ENCODE measurements at regions not wholly inside any gene's neighbourhood (a gene's known extent, or its start where the extent isn't known, plus 50 kb on each side); places are given as distances from the start of the nearest gene placed in this dataset.

GRCh38 chrX:17990532-17990931 lies 129.4 kb upstream of the RAI2 start:
- Histone ChIP-seq H3K4me1 (ENCODE audit: control extremely low read depth in 1 of 4, control insufficient read depth in 4 of 4, insufficient read depth in 4 of 4, low read length in 3 of 4) (no peaks in the 10 kb centered on the region), H3K4me3 (ENCODE audit: control insufficient read depth in 1 of 7, extremely low read depth in 1 of 7, insufficient read depth in 4 of 7, low read depth in 2 of 7, low read length in 6 of 7) (no peak overlapping the region), H3K9me3 (ENCODE audit: control extremely low read depth in 1 of 5, control insufficient read depth in 4 of 5, insufficient read depth in 2 of 5, low read depth in 1 of 5, low read length in 4 of 5) (no peaks in the 10 kb centered on the region), H3K27me3 (replicated peaks in 2 of 5; ENCODE audit: control insufficient read depth in 4 of 5, insufficient read depth in 5 of 5, low read length in 4 of 5) (peaks cover 0 to 11% (median 0%) of the 10 kb centered on the region in 5 experiments), H3K27ac (ENCODE audit: insufficient read depth in 1 of 2, low read depth in 1 of 2, low read length in 2 of 2, poor library complexity in 1 of 2, severe bottlenecking in 2 of 2) (no peak overlapping the region), H3K36me3 (ENCODE audit: control insufficient read depth in 4 of 4, insufficient read depth in 4 of 4, low read length in 3 of 4) (no peaks in the 10 kb centered on the region)
- ChIA-PET CTCF (no interaction called here), POLR2A (no interaction called here)
- 100% methylated on average over 1 of the region's 1 CpG for WGBS (ENCODE audit: insufficient coverage)
- no peak for DNase-seq

DNA sequence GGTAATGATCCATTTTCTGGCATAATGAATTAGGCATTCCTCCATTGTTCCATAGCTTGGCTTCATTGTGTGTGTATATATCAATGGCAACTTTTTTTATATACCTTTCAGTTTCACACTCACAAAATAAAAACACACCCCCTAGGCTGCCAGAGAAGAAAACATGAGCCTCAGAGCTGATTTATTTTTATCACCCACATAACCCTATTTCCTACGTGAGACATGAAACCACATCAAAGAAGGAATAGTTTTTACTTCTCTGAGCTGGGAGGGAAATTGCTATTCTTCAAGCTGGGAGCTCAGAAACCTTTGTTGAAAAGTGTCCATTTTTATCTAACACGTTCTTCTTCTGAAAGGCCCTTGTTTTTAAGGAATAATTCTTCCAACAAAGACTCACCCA lies 126.7 kb upstream of the RAI2 start:
- 17% methylated on average over 1 of the region's 2 CpGs for WGBS (ENCODE audit: insufficient coverage)
- Histone ChIP-seq H3K4me1 (ENCODE audit: control extremely low read depth in 1 of 4, control insufficient read depth in 4 of 4, insufficient read depth in 4 of 4, low read length in 3 of 4) (no peaks in the 10 kb centered on the region), H3K27me3 (replicated peaks in 2 of 5; ENCODE audit: control insufficient read depth in 4 of 5, insufficient read depth in 5 of 5, low read length in 4 of 5) (no peaks in the 10 kb centered on the region), H3K36me3 (ENCODE audit: control insufficient read depth in 4 of 4, insufficient read depth in 4 of 4, low read length in 3 of 4) (no peaks in the 10 kb centered on the region), H3K27ac (ENCODE audit: insufficient read depth in 1 of 2, low read depth in 1 of 2, low read length in 2 of 2, poor library complexity in 1 of 2, severe bottlenecking in 2 of 2) (no peak overlapping the region), H3K4me3 (ENCODE audit: control insufficient read depth in 1 of 7, extremely low read depth in 1 of 7, insufficient read depth in 4 of 7, low read depth in 2 of 7, low read length in 6 of 7) (no peak overlapping the region), H3K9me3 (ENCODE audit: control extremely low read depth in 1 of 5, control insufficient read depth in 4 of 5, insufficient read depth in 2 of 5, low read depth in 1 of 5, low read length in 4 of 5) (peaks cover 0 to 4% (median 0%) of the 10 kb centered on the region in 5 experiments)
- peak in 1 of 3 donors; percentile 1 for DNase-seq
- ChIA-PET POLR2A (no interaction called here), CTCF (no interaction called here)

DNA sequence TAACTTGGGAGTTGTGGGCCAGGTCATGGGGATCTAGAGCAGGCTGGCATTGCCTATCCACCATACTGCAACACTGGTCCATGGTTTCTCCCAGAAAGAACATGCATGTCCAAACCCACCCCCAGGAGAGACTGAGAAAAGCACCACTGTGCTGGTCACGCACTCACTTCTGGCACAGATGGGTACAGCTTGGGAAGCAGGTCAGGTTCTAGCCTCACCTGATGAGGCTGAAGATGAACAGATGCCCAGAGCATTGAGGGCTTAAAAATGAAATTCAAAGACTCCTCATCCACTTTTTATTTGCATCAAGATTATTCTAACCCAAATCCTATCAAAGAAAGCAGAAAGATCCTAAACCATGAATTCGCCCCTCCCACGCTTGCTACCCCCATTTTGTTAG lies 125.9 kb upstream of the RAI2 start:
- H3K36me3 ChIP-seq (ENCODE audit: control insufficient read depth in 4 of 4, insufficient read depth in 4 of 4, low read length in 3 of 4), result no peaks in the 10 kb centered on the region
- no peaks in the 10 kb centered on the region for H3K27me3 ChIP-seq (replicated peaks in 2 of 5; ENCODE audit: control insufficient read depth in 4 of 5, insufficient read depth in 5 of 5, low read length in 4 of 5)
- peaks cover 0 to 4% (median 0%) of the 10 kb centered on the region in 5 experiments for H3K9me3 ChIP-seq (ENCODE audit: control extremely low read depth in 1 of 5, control insufficient read depth in 4 of 5, insufficient read depth in 2 of 5, low read depth in 1 of 5, low read length in 4 of 5)
- H3K4me1 ChIP-seq (ENCODE audit: control extremely low read depth in 1 of 4, control insufficient read depth in 4 of 4, insufficient read depth in 4 of 4, low read length in 3 of 4), result no peaks in the 10 kb centered on the region
- 70% methylated on average over 1 of the region's 3 CpGs for WGBS (ENCODE audit: insufficient coverage)
- ChIA-PET CTCF (no interaction called here), POLR2A (no interaction called here)
- H3K4me3 ChIP-seq (ENCODE audit: control insufficient read depth in 1 of 7, extremely low read depth in 1 of 7, insufficient read depth in 4 of 7, low read depth in 2 of 7, low read length in 6 of 7), result no peak overlapping the region
- H3K27ac ChIP-seq (ENCODE audit: insufficient read depth in 1 of 2, low read depth in 1 of 2, low read length in 2 of 2, poor library complexity in 1 of 2, severe bottlenecking in 2 of 2), result no peak overlapping the region
- no peak for DNase-seq

DNA sequence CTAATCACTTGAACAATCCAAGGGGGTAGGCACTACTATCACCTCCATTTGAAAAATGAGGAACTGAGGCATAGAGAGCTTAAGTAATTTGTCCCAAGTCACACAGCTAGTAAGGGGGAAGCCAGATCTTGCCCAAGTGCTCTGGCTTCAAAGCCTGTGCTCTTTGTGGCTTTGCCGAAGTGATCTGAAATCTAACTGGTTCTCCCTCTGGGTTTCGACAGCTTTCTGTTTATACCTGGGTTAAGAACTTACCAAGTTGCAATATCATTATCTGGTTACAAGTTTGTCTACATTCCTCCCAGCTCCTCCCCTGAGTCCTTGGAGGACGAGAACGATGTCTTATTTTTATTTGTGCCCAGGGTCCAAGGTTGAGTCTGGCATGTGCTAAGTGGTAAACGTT lies 125.3 kb upstream of the RAI2 start:
- no peak for DNase-seq
- Histone ChIP-seq H3K9me3 (ENCODE audit: control extremely low read depth in 1 of 5, control insufficient read depth in 4 of 5, insufficient read depth in 2 of 5, low read depth in 1 of 5, low read length in 4 of 5) (peaks cover 0 to 4% (median 0%) of the 10 kb centered on the region in 5 experiments), H3K27ac (ENCODE audit: insufficient read depth in 1 of 2, low read depth in 1 of 2, low read length in 2 of 2, poor library complexity in 1 of 2, severe bottlenecking in 2 of 2) (no peak overlapping the region), H3K4me1 (ENCODE audit: control extremely low read depth in 1 of 4, control insufficient read depth in 4 of 4, insufficient read depth in 4 of 4, low read length in 3 of 4) (no peaks in the 10 kb centered on the region), H3K27me3 (replicated peaks in 2 of 5; ENCODE audit: control insufficient read depth in 4 of 5, insufficient read depth in 5 of 5, low read length in 4 of 5) (no peaks in the 10 kb centered on the region), H3K4me3 (ENCODE audit: control insufficient read depth in 1 of 7, extremely low read depth in 1 of 7, insufficient read depth in 4 of 7, low read depth in 2 of 7, low read length in 6 of 7) (no peak overlapping the region), H3K36me3 (ENCODE audit: control insufficient read depth in 4 of 4, insufficient read depth in 4 of 4, low read length in 3 of 4) (no peaks in the 10 kb centered on the region)
- 95% methylated on average over 3 of the region's 5 CpGs for WGBS (ENCODE audit: insufficient coverage)
- ChIA-PET CTCF (no interaction called here), POLR2A (no interaction called here)

DNA sequence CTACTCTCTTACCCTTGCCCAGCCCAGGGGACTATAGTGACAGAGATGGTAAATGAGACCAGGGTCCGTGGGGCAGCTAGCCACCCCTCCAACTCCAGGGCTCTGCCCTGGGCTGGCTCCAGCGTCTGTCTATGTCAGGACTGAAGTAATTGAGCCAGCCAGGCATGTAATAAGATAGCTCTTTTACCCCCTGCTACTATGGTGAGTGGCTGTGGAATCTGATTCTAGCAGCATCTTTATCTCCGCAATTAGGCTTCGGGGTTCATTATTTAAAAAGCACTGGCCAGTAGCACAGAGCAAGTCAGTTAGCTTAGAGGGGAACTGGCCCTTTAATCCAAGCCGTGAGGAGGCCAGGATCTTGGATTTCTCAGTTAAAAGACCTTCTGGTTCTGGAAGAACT lies 123.3 kb upstream of the RAI2 start:
- DNase-seq, result no peak
- ChIA-PET POLR2A (no interaction called here), CTCF (no interaction called here)
- no peaks in the 10 kb centered on the region for H3K4me1 ChIP-seq (ENCODE audit: control extremely low read depth in 1 of 4, control insufficient read depth in 4 of 4, insufficient read depth in 4 of 4, low read length in 3 of 4)
- H3K27me3 ChIP-seq (replicated peaks in 2 of 5; ENCODE audit: control insufficient read depth in 4 of 5, insufficient read depth in 5 of 5, low read length in 4 of 5), result no peaks in the 10 kb centered on the region
- H3K27ac ChIP-seq (ENCODE audit: insufficient read depth in 1 of 2, low read depth in 1 of 2, low read length in 2 of 2, poor library complexity in 1 of 2, severe bottlenecking in 2 of 2), result no peak overlapping the region
- H3K9me3 ChIP-seq (ENCODE audit: control extremely low read depth in 1 of 5, control insufficient read depth in 4 of 5, insufficient read depth in 2 of 5, low read depth in 1 of 5, low read length in 4 of 5), result peaks cover 0 to 4% (median 0%) of the 10 kb centered on the region in 5 experiments
- 86% methylated on average over 3 of the region's 5 CpGs for WGBS (ENCODE audit: insufficient coverage)
- no peak overlapping the region for H3K4me3 ChIP-seq (ENCODE audit: control insufficient read depth in 1 of 7, extremely low read depth in 1 of 7, insufficient read depth in 4 of 7, low read depth in 2 of 7, low read length in 6 of 7)
- no peaks in the 10 kb centered on the region for H3K36me3 ChIP-seq (ENCODE audit: control insufficient read depth in 4 of 4, insufficient read depth in 4 of 4, low read length in 3 of 4)

- no peak for DNase-seq
- Histone ChIP-seq H3K9me3 (ENCODE audit: control extremely low read depth in 1 of 5, control insufficient read depth in 4 of 5, insufficient read depth in 2 of 5, low read depth in 1 of 5, low read length in 4 of 5) (peaks cover 0 to 4% (median 0%) of the 10 kb centered on the region in 5 experiments), H3K27me3 (replicated peaks in 2 of 5; ENCODE audit: control insufficient read depth in 4 of 5, insufficient read depth in 5 of 5, low read length in 4 of 5) (no peaks in the 10 kb centered on the region), H3K4me3 (ENCODE audit: control insufficient read depth in 1 of 7, extremely low read depth in 1 of 7, insufficient read depth in 4 of 7, low read depth in 2 of 7, low read length in 6 of 7) (no peak overlapping the region), H3K4me1 (ENCODE audit: control extremely low read depth in 1 of 4, control insufficient read depth in 4 of 4, insufficient read depth in 4 of 4, low read length in 3 of 4) (no peaks in the 10 kb centered on the region), H3K27ac (ENCODE audit: insufficient read depth in 1 of 2, low read depth in 1 of 2, low read length in 2 of 2, poor library complexity in 1 of 2, severe bottlenecking in 2 of 2) (no peak overlapping the region), H3K36me3 (ENCODE audit: control insufficient read depth in 4 of 4, insufficient read depth in 4 of 4, low read length in 3 of 4) (no peaks in the 10 kb centered on the region)
- WGBS (ENCODE audit: insufficient coverage), result no CpG with 5 or more reads among the region's 1 CpG
- POLR2A ChIA-PET, result no interaction called here
- CTCF ChIA-PET, result no interaction called here
Measured at GRCh38 chrX:17983389-17983788, 122.3 kb upstream of the RAI2 start.

DNA sequence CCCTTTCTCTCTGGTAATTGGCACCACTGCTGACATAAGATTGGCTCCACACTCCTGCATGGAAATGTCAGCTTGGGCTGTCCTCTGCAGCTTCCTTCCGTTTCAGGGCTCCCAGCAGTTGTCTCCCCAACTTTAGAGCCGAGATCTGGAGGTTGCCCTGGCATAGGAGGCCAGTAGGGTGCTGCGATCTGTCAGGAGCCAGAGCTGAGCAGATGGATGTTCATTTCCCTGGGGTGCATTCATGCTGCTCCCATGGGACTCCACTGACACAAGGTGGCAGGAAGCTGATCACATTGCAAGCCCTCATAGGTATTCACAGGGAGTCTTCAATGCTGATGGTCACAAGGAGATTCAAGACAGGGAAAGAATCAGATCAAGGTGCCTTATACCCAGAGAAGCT lies 116.6 kb upstream of the RAI2 start:
- H3K4me3 ChIP-seq (ENCODE audit: control insufficient read depth in 1 of 7, extremely low read depth in 1 of 7, insufficient read depth in 4 of 7, low read depth in 2 of 7, low read length in 6 of 7), result no peak overlapping the region
- POLR2A ChIA-PET, result no interaction called here
- CTCF ChIA-PET, result no interaction called here

More for the DNA sequence above, 116.6 kb upstream of the RAI2 start:
- Histone ChIP-seq H3K36me3 (ENCODE audit: control insufficient read depth in 4 of 4, insufficient read depth in 4 of 4, low read length in 3 of 4) (no peaks in the 10 kb centered on the region), H3K27me3 (replicated peaks in 2 of 5; ENCODE audit: control insufficient read depth in 4 of 5, insufficient read depth in 5 of 5, low read length in 4 of 5) (peaks cover 0 to 3% (median 0%) of the 10 kb centered on the region in 5 experiments), H3K27ac (ENCODE audit: insufficient read depth in 1 of 2, low read depth in 1 of 2, low read length in 2 of 2, poor library complexity in 1 of 2, severe bottlenecking in 2 of 2) (no peak overlapping the region), H3K9me3 (ENCODE audit: control extremely low read depth in 1 of 5, control insufficient read depth in 4 of 5, insufficient read depth in 2 of 5, low read depth in 1 of 5, low read length in 4 of 5) (no peaks in the 10 kb centered on the region), H3K4me1 (ENCODE audit: control extremely low read depth in 1 of 4, control insufficient read depth in 4 of 4, insufficient read depth in 4 of 4, low read length in 3 of 4) (no peaks in the 10 kb centered on the region)
- WGBS (ENCODE audit: insufficient coverage), result 69% methylated on average over 3 of the region's 3 CpGs
- DNase-seq, result no peak

Measured in common myeloid progenitor, CD34-positive (primary cell).